ENCODE measurements at regions not wholly inside any gene's neighbourhood (a gene's known extent, or its start where the extent isn't known, plus 50 kb on each side); places are given as distances from the start of the nearest gene placed in this dataset.

DNA sequence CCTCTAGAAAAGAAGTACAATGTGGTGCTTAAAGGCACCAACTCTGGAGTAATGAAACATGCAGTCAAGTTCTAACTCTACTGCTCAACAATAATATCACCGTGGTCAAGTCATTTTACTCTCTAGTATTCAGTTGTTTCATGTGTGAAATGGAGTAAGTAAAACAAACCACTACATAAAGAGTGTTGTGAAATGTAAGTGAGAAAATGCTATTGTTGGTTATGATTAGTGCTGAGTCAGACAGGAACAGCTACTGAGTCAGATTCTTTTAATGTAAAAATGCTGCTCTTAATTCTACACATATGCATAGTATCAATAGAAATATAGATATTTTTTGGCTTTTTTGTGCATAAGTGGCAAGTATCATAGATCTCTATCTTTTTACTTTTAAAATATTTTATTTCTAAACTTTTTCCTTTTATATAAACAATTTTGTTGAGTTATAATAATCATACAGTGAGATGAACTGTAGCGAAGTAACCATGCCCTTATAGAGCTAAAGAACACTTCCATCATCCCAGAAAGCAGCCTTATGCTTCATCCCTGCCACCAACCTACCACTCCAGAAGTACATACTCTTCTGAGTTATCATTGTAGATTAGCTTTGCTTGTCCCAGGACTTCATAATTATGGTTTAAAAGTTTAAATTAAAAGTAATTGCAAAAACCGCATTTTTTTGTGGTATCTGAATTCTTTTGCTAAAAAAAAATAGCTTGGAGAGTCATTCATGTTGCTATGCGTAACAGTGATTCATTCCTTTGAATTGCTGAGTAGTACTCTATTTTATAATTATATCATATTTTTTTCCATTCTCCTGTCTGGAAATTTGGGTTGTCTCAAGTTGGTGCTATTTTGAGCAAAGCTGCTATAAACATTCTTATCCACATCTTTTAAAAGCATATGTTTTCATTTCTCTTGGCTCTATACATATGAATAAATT, 548.2 kb upstream of the CLINT1 start:
- DNase-seq (ENCODE audit: low read depth): peak; percentile 61

- DNase-seq (ENCODE audit: low read depth): no peak
Measured at GRCh38 chr5:158398360-158399201, 539.6 kb upstream of the CLINT1 start.

DNA sequence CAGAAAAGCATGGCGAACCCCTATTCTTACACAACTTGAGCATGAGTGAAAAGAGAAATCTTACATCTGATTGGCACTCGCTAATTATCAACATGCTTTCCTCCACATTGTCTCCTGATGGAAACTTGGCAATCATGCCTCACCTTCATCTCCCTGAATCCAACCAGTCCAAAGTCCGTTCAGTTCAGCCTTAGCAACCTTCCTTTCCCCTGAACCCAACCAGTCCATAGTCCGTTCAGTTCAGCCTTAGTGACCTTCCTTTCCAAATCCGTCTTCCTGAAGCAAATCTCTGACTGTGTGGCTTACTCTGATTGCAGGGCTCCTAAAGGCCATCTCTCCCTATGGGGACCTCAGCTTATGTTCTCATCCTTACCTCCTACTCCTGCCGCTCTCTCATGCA, 538.3 kb upstream of the CLINT1 start:
- no peak for DNase-seq (ENCODE audit: low read depth)

DNA sequence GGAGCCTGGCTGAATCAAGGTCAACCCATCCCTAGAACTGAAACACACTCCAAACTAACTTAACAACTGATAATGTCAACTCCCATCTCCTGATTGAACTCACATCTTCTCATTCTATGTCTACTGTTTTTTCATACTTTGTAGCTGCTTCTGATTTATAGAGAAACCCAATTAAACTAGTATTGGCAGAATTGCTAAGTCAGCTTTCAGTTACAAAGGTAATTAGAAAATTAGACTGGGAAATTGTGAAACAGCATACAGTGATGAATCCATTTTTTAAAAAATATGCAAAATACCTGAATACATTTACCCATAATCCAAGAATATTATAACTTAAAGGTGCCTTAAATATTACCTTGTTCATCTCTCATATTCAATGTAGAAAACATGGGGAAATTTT, 535.2 kb upstream of the CLINT1 start:
- no peak for DNase-seq (ENCODE audit: low read depth)

- DNase-seq (ENCODE audit: low read depth): no peak
Measured at GRCh38 chr5:158393457-158393856, 534.5 kb upstream of the CLINT1 start.

GRCh38 chr5:158392753-158393152, 533.8 kb upstream of the CLINT1 start:
- no peak for DNase-seq (ENCODE audit: low read depth)

- no peak for DNase-seq (ENCODE audit: low read depth)
Measured at GRCh38 chr5:158390577-158390976, 531.6 kb upstream of the CLINT1 start.

GRCh38 chr5:158389786-158390185, 530.8 kb upstream of the CLINT1 start:
- no peak for DNase-seq (ENCODE audit: low read depth)

DNA sequence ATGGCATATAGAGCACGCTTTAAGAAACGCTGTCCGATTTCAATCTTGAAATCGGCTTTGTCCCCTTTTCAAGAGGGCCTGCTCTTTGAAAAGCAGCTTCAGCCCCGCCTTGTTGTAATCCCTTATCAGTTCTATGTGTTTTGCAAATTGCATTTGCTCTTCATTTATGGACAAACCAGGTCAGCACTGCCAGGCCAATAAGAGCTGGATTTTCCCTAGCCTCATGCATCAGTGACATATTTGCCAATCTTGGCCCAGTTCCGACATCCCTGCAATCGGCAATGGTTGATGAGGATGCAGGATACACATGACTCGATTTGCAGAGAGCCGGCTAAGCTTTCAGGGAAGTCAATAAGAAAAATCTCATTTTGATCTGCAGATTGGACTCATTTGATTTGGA, 529.1 kb upstream of the CLINT1 start:
- DNase-seq (ENCODE audit: low read depth): no peak

GRCh38 chr5:158387499-158387898, 528.6 kb upstream of the CLINT1 start:
- DNase-seq (ENCODE audit: low read depth): no peak

GRCh38 chr5:158385982-158386381, 527.0 kb upstream of the CLINT1 start:
- DNase-seq (ENCODE audit: low read depth): no peak

DNA sequence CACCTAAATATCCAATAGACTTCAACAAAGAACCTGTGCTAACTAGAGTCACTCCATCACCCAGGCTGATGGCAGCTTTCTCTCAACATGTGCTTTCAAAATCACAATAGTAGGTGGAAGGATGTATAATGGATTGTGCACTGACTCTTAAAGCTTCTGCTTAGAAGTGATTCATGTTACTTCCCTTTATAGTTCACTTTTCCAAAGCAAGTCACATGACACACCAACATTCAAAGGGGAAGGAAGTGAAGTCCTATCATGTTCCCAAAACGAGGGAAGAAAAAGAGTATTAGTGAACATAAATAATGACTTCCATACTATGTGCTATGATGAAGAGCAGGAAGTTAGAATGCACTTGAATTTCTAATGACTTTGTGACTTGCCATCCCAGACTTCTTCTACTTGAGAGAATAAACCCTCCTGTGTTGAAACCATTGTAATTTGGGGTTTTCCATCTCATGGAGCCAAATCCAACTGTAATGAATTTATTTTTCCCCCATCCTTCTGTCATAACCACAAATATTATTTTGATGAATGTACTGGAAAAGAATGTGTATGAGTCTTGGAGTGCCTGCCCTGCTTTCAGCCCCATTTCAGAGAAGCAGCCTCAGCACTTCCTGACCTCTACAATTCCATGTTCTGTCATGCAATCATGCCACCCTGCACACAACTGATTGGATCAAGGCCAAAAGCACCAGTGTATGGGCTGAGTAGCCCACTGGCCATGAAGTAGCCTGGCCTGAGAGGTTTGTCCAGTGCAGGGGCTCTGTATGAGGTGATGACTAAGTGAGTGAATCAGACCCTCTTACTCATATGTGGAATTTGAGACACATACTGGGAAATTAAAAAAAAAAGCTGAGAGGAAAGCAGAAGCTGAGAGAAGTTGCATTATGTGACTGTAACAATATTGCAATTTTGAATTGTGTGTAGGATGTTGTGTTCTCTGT, 525.9 kb upstream of the CLINT1 start:
- DNase-seq (ENCODE audit: low read depth): peak; percentile 89

DNA sequence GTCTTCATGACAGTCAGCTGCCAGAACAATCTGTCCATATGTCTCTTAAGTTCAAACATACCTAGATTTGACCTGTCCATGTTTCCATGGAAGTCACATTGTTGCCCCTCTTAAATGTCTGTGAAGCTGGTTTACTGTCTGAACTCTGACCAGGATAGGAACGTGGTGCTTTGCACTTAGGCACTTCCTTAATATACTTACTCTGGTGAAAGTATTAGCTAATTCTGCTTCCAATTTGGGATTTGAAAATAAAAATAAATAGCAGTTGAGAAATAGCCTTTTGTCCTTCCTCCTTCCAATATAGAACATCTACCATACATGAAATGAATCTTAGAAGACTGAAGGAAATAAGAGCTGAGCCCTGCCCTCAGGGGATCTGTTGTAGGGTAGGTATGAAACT, 524.5 kb upstream of the CLINT1 start:
- no peak for DNase-seq (ENCODE audit: low read depth)

DNA sequence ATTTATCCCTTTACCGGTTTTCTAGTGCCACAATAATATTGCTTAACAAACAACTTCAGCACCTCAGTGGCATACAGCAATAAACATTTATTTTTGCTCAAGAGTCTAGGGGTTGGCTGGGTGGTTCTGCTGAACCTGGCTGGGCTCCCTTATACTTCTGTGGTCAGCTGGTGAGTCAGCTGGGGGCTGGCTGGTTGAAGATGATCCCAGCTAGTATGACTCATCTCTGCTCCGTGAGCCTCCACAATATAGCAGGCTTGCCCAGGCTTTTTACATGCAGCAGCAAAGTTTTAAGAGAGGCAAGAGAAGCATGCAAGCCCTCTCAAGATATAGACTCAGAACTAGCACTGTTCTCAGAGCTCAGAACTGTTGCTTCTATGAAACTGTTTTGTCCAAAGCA, 523.5 kb upstream of the CLINT1 start:
- DNase-seq (ENCODE audit: low read depth): peak; percentile 89

DNA sequence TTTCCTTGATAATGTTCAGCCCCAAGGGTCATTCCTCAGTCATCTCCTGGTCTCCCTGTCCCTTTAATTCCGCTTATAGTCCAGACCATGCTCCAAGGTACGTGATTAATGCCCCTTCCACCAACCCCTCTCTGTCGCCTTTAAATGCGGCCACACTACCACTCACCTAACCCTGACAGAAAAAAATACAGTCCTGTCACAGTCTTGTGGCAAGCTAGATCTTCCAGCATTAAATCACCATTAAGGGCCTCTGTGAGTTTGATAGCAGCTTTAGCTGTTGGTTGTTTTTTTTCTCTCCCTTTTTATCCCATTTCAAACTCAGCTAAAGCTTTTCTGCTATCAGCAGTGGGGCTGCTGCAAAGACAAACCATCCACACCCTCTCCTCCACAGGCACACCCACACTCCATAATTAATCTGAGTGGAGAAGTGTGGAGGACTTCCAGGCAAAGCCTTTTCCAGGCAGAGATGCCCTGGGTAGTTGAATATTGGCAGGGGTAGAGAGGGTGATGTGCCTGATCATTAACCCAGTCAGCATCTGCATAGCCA, 522.7 kb upstream of the CLINT1 start:
- no peak for DNase-seq (ENCODE audit: low read depth)

- DNase-seq (ENCODE audit: low read depth): no peak
Measured at GRCh38 chr5:158380661-158381060, 521.7 kb upstream of the CLINT1 start.

- no peak for DNase-seq (ENCODE audit: low read depth)
Measured at GRCh38 chr5:158378931-158379330, 520.0 kb upstream of the CLINT1 start.

DNA sequence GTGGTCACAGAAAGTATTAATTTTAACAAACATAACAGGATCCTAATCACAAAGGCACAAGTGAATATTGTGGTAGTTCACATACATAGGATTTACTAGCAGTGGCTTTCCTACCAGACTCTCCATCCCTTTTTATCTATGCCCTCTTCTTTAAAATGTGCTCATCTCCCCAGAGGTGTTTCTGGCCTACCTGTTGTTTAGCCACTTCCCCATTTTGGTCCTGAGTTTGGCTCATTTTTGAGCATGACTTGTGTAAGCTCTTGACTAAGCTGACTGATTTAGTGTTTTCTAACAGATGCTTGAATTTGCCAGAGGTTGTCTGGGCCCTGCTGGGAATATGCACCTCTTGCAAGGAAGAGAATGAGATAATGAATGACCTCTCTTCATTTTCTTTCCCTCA, 517.7 kb upstream of the CLINT1 start:
- DNase-seq (ENCODE audit: low read depth): no peak

DNA sequence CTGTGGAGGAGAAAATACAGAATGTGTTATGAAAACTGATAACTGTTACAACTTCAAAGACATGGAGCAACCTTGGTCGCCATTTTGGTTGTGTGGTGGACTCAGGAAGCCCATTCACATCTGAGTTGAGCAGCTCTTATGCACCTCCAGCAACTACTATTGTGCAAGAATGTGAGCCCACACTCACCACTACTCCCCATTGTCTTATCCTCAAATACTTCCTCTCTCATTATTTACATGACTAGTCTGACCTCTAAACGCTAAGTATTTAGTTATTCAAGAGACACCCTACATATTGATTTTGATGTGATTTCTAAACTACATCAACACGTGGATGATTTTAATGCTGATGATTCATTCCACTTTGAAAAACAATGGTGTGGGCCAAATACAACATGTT, 516.6 kb upstream of the CLINT1 start:
- no peak for DNase-seq (ENCODE audit: low read depth)

DNA sequence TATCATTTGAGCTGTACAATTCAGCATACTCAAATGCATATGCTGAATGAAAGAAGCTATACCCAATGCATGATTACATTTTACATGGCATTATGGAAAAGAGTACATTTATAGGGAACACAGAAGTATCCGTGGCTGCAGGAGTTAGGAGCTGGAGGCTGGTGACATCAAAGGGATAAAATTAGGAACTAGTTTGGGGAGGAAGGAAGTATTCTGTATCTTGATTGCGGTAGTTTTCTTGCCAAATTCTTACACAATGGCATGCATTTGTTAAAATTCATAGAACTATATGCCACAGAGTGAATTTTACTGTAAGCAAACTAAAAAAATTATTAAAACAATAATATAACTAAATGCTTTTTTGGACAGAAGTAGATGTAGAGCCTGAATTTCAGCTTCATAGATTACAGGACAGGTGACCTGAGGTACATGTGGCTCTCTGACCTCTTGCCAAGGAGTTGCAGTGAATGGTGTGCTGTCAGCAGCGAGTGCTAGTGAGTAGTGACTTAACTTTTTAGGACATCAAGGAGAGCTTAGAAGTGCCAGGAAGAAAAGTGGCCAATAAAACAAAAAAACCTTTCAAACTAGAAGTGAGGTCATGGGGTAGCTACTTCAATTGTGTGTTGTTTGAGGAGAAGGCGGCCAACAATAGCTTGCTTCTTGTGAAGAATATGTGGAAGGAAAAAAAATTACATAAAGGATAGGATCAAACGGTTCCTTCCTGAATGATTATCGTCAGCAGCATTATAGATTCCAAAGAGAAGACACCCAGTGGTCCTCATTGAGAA, 514.9 kb upstream of the CLINT1 start:
- no peak for DNase-seq (ENCODE audit: low read depth)

DNA sequence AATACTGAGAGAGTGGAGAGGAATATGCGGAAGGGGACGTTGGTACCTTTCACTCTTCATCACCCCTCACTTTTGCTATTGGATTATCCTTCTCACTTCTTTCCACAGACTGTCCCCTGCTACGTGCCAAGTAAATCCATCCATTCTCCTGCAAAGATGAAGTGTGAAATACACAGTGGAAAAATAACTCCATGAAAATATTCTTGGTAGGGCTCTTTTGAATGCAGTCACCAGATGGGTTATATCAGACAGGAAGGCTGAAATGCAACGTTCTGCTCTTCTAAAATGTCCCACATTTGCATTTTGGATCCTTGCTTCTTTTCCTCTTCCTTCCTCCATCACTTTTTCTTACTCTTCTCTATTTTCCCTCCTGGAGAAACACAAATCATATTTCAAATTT, 510.3 kb upstream of the CLINT1 start:
- DNase-seq (ENCODE audit: low read depth): no peak
